ENCODE measurements at regions not wholly inside any gene's neighbourhood (a gene's known extent, or its start where the extent isn't known, plus 50 kb on each side); places are given as distances from the start of the nearest gene placed in this dataset.

DNA sequence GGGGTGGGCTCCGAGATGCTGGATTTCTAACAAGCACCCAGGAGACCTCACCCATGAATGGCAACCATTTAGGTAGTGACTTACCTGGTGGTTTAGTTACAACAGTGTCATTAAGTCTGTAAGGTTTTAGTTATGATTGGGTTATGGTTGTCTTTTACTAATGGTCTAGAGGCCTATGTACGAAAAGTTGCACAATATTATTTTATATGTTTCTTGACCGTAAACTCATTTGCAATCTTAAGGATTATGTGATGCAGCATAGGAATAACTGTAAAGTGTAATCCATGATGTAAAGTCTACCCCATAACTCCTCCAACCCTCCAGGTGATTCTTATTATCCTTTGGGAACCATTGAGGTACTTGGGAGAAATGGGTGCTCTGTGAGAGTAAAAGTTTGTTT lies 155.4 kb upstream of the ZEB2 start:
- no peaks in the 10 kb centered on the region for H4K20me1 ChIP-seq (ENCODE audit: control insufficient read depth, insufficient read depth, insufficient read length)
- no peak overlapping the region for H3K23ac ChIP-seq (ENCODE audit: insufficient read length, low read depth, low read length)
- H2BK12ac ChIP-seq (ENCODE audit: insufficient read length, low read depth, low read length): no peak overlapping the region
- no peaks in the 10 kb centered on the region for H3K4me1 ChIP-seq (ENCODE audit: insufficient read depth, low read length)
- no peak overlapping the region for H3K27ac ChIP-seq (ENCODE audit: insufficient read length, low read depth, low read length)
- no CpG with 5 or more reads among the region's 3 CpGs for whole genome bisulfite sequencing (ENCODE audit: extremely low coverage, insufficient read length, low lambda C conversion rate)
- H3K4me2 ChIP-seq (ENCODE audit: insufficient read depth, insufficient read length, low read length): no peak overlapping the region
- H3K79me2 ChIP-seq (ENCODE audit: insufficient read depth, low read length): no peaks in the 10 kb centered on the region
- no peak overlapping the region for H2AK5ac ChIP-seq (ENCODE audit: insufficient read length, low read length)
- H3K4ac ChIP-seq (ENCODE audit: low read depth, low read length): no peak overlapping the region
- no peak overlapping the region for H3K56ac ChIP-seq (ENCODE audit: insufficient read length, low read depth, low read length)
- no peak overlapping the region for H3K27ac Mint-ChIP-seq
- no peak overlapping the region for H3K9ac ChIP-seq (ENCODE audit: extremely low read depth, insufficient read length, low read length)
- no peak overlapping the region for H3K4me3 Mint-ChIP-seq
- H3K79me1 ChIP-seq (ENCODE audit: insufficient read depth, low read depth, low read length, poor library complexity, severe bottlenecking): no peaks in the 10 kb centered on the region
- H4K5ac ChIP-seq (ENCODE audit: insufficient read length, low read depth, low read length): no peak overlapping the region
- no peak overlapping the region for H2BK120ac ChIP-seq (ENCODE audit: low read depth, low read length, poor library complexity, severe bottlenecking)
- no peaks in the 10 kb centered on the region for H3K9me3 ChIP-seq (ENCODE audit: control insufficient read depth, low read depth, low read length)
- no peaks in the 10 kb centered on the region; a peak in 1 of 5 replicates for H3K9me3 Mint-ChIP-seq
- H3K36me3 Mint-ChIP-seq (ENCODE audit: insufficient read depth in 1 of 3, low read depth in 3 of 3): no peaks in the 10 kb centered on the region
- no peaks in the 10 kb centered on the region for H3K27me3 Mint-ChIP-seq (ENCODE audit: low read depth)
- H3K27me3 ChIP-seq (ENCODE audit: insufficient read depth, low read length): no peaks in the 10 kb centered on the region
- H3K4me1 Mint-ChIP-seq: no peaks in the 10 kb centered on the region
- DNase-seq: no peak
- no peak overlapping the region for H4K8ac ChIP-seq (replicated peaks; ENCODE audit: insufficient read length, low read depth, low read length)
- no peak overlapping the region for H4K91ac ChIP-seq (ENCODE audit: insufficient read length, low read depth, low read length)
- no peak overlapping the region for H3T11ph ChIP-seq (ENCODE audit: low read length)
- H2BK20ac ChIP-seq (ENCODE audit: low read depth, low read length, poor library complexity, severe bottlenecking): no peak overlapping the region
- H3K23me2 ChIP-seq (ENCODE audit: insufficient read length, low read depth, low read length, poor library complexity, severe bottlenecking): no peaks in the 10 kb centered on the region
- H3K14ac ChIP-seq (ENCODE audit: insufficient read depth, low read length): no peak overlapping the region
- no peak overlapping the region for H3K18ac ChIP-seq (ENCODE audit: insufficient read length, low read depth, low read length)
- TF ChIP-seq, protein P1, sequence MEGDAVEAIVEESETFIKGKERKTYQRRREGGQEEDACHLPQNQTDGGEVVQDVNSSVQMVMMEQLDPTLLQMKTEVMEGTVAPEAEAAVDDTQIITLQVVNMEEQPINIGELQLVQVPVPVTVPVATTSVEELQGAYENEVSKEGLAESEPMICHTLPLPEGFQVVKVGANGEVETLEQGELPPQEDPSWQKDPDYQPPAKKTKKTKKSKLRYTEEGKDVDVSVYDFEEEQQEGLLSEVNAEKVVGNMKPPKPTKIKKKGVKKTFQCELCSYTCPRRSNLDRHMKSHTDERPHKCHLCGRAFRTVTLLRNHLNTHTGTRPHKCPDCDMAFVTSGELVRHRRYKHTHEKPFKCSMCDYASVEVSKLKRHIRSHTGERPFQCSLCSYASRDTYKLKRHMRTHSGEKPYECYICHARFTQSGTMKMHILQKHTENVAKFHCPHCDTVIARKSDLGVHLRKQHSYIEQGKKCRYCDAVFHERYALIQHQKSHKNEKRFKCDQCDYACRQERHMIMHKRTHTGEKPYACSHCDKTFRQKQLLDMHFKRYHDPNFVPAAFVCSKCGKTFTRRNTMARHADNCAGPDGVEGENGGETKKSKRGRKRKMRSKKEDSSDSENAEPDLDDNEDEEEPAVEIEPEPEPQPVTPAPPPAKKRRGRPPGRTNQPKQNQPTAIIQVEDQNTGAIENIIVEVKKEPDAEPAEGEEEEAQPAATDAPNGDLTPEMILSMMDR (conservative IDR thresholded peaks at IDR 0.05): no peak
- no peak overlapping the region for H2BK5ac ChIP-seq (ENCODE audit: insufficient read length, low read length)
- no peak overlapping the region for H2AFZ ChIP-seq (ENCODE audit: low read length)
- H2BK15ac ChIP-seq (ENCODE audit: low read depth, low read length): no peak overlapping the region
